Stimulated activated CD8-positive, alpha-beta memory T cell treated with anti-CD3 and anti-CD28 coated beads, Interleukin-7, amount 100 ng/mL, for 48 hours (primary cell): ENCODE measurements at regions not wholly inside any gene's neighbourhood (a gene's known extent, or its start where the extent isn't known, plus 50 kb on each side); places are given as distances from the start of the nearest gene placed in this dataset.
"Not testable (repeated sequence)": the region's sequence is repeated elsewhere in the genome, so short reads cannot be mapped to it uniquely, and the experiment has no call there.

Source experiments
- DNase-seq, 2 donors: peaks; one replicate each; pipeline ENCODE4 v3.0.0-alpha.2; 2020; ENCODE audit warnings: low read depth in 1 of 2; ENCODE audit errors: extremely low read depth in 1 of 2

DNA sequence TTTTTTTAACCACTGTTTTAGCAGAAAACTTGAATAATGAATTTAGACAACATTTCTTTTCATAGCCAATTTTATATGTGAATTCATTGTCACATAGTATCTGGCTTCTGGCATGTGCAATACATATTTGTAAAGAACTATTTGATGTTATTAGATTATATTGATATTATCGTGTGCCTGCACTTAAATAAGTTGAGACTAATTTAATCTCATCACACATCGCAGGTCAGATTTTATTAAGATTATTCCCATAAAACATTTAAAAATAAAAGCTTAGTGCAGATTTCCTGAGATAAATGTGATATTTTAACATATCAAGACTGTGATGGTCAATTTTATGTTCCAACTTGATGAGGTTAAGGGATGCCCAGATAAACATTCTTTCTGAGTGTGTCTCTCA is 1565.3 kb upstream of the LRRTM3 start:
- DNase-seq: no peak

DNA sequence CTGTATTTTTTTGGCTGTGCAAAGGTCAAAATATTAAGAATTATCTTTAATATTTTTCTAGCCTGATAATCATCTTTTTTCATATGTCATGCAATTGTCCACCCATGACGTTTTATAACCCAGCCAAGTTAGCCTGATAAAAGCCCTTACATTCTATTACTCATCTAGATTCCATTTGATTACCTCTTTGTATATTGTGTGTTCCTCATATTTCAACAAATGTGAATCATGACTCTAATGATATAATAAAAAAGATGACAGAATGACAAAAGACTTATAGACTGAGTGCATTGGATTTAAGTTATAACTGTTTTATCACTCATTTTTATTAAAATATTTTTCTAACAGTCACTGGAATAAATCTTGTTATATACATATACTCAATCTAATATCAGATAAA is 1560.0 kb upstream of the LRRTM3 start:
- DNase-seq: no peak

DNA sequence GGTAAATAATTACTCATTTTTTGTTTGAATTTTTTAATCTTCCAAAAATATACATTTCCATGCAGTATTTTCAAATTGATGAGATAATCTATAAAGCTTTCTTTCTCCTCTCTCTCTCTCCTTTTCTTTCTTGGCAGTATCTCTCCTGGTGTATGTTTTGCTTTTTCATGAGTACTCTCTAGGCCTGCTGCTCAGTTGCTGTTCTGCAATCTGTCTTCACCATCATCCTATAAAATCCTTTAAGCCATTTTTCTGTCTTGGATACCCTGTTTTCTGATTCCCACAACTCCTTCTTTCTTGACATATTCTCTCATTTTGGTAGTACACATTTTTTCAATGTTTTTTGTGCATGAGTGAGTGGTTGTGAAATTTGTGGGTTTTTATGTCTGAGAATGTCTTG is 1558.1 kb upstream of the LRRTM3 start:
- no peak for DNase-seq

DNA sequence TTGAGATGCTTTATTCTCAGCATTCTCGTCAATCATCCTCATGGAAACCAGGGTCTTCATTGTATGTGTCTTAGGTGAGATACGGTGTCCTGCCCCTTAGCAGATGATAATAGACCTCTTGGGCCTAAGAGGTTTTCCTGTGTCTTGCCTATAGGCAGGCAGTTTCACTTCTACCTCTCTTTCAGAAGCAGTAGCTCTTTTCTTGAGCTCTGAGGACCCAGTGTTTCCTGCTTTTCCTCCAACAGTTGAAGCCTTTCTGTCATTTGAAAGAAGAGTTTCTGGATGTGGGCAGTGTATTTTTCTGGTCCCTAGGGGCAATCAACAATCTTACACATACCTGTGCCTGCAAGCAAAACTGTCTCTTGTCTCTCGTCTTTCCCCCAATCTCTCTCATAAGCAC is 1550.3 kb upstream of the LRRTM3 start:
- DNase-seq: no peak

DNA sequence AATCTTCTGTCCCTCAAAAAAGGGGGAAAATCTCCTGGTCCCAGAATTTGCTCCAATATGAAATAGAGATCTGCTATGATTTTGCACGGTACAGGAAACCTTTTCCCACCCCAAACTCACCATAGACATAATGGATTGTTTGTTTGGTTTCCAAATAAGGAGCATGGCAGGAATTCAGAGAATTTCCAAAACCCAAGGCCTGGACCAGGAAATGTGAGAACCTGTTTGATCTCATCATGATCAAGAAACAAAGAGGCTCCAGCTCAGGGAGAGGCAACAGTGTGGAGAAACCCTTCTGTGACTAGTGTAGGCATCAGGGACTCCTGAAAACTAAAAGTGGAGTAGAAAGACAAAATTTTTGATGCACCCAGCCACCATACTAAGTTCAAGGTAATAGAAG is 1548.1 kb upstream of the LRRTM3 start:
- DNase-seq: no peak

DNA sequence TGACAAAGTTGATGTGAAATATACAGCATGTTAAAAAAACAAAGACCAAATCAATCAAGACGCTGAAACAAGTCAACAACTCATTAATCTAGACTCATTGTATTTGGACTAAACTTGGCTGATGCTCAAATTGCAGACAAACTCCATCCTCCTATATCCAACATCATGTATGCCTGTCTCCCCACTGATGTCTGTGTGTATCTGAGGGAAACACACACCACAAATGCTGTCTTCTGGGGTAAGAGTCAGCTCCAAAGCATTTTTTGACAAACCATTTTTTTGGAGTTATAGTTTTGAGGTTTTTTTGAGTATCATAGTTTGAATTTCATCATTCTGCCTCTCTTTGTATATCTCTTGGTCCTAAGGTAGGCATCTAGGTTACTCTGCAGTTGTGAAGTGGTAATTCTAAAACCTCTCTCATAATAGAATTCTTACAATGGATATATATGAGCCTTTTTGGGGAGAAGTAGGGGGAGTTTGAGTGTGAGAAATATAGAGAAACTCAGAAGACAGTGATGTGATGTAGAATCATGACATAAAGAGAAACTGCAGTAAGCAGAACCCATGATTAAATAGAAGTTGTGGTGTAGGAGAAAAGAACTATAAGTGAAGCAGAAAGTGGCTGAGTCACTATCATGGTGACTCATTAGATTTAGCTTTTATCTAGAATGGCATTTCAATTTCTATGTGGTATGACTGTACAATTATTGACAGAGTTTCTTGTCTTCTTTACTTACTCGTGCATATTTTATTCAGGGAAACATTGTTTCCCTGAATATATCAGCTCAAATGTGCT is 1531.1 kb upstream of the LRRTM3 start:
- DNase-seq: no peak

DNA sequence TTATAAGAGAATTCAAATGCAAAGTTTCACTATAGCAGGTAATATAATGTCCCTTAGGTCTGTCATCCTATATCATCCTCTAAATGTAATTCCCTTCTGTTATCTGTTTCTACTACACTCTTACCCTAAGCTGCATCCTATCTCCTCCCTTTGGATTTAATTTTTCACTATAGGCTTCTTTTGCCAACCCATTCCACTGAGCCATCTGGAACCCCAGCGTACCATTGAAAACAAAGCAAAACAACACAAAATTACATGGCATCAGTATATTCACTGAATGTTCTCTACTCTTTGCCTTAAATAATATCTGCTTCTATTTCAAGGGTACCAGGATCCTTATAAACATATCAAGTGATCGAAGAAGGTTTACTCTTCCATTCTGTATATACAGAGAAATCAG is 1530.2 kb upstream of the LRRTM3 start:
- no peak for DNase-seq

DNA sequence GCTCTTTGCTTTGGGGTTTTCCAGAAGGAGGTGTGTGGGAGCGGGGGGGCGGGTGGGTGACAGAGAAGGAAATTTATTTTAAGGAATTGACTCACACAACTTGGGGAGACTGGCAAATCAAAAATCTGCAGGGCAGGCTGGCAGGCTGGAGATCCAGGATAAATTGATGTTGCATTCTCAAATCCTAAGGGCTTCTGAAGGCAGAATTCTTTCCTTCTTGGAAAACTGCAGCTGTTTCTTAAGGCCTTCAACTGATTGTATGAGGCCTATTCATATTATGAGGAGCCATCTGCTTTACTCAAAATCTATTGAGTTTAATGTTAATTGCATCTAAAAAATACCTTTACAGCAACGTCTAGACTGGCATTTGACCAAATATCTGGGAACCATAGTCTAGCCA is 1528.8 kb upstream of the LRRTM3 start:
- DNase-seq: no peak

DNA sequence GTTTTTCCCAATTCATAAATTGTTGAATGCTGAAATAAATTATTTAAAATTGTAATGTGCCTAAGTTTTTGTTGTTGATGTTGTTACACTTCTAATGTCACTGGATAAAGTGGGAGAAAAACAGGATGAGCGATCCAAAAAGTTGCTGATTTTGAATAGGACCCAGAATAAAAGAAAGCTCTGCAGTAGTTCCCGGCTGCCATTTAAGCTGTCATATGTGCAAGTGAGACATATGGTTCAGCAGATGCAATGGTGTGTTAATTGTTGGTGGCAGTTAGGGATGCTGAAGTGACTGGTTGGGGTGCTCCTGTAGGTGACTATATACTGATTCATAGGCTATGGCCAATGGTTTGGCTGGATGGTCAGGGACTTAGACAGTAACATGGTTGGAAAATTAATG is 1517.4 kb upstream of the LRRTM3 start:
- DNase-seq: no peak

DNA sequence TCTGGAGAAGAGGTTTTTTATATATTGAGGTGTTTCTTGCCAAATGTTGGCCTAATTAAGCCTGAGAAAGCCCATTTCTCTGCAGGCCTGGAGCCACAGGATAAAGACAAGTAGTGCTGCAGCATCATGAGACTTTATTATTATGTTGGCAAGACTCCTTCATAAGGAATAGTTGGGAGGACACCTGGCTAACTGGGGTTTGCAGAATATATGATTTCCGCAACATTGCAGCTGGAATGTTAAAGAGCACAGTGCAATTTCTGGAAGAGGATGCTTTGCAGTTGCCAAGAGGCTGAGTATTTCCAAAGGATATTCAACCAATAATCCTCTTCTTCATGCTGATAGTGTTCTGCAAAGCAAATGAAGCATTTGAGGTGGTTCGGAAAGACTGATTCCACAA is 1512.8 kb upstream of the LRRTM3 start:
- DNase-seq: no peak

DNA sequence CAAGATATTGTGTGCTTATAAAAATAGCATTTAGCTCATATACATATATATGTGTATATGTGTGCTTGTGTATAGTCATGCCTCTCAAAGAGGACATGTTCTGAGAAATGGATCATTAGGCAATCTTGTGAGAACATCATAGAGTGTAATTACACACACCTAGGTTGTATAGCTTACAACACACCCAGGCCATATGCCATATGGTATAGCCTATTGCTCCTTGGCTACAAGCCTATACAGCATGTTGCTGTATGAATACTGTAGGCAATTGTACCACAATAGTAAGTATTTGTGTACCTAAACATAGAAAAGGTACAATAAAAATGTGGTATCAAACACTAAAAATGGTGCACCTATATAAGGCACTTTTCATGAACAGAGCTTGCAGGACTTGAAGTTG is 1510.5 kb upstream of the LRRTM3 start:
- DNase-seq: no peak

DNA sequence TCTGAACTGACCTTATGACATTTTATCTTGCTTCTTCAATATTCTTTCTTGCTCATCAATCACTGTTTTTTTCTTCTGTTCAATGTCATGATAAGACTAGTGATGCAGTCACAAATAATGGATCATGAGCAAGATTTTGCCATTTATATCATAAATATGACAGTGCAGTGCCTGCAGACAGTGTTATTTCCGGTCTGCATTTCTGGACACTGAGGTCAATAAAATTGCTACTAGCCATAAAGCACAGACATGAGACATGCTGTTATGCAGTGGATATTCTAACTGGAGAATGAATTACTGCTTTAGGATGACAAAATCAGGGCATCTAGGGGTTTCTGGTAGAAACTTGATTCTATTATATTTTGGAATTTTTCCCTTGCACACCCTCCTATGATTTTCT is 1509.7 kb upstream of the LRRTM3 start:
- DNase-seq: no peak

DNA sequence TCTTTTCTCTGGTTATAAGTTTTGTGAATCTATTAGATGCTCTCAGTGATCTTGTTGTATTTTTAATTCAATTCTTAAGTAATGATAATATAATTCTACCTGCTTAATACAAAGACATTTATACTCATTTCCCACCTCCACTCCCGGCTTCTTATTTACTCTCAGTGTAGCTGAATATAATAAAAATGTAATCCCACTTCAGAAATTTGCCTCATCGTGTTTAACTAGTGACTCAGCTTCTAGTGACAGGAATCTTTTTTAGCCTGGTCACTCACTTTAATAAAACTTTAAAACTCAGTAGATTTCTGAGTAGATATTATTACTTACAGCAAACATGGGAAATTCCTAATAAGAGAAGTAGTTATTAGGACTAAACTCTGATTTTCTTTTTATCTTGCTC is 1506.2 kb upstream of the LRRTM3 start:
- no peak for DNase-seq

DNA sequence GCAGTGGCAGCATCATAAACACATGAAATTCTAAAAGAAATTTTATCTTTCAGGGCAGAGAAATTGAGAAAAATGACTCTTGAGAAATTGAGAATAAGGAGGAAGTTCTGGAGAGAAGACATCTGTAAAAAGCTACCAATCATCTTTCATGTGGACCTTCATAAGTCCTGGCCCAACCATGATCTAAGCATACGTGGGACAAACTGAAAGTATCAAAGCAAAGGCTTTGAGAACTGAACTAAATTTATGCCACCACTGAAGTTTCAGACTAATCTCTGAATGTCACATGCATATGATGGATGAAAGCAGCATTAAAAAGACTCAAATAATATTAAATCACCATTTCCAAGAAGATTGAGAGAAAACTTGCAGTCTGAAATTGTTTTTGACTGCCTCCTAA is 1502.8 kb upstream of the LRRTM3 start:
- no peak for DNase-seq

DNA sequence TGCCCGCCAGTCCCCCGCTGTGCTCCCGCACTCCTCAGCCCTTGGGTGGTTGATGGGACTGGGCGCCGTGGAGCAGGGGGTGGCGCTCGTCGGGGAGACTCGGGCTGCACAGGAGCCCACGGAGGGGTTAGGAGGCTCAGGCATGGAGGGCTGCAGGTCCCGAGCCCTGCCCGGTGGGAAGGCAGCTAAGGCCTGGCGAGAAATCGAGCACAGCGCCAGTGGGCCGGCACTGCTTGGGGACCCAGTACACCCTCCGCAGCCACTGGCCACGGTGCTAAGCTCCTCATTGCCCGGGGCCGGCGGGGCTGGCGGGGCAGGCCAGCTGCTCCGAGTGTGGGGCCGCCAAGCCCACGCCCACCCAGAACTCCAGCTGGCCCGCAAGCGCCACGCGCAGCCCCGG is 1496.5 kb upstream of the LRRTM3 start:
- not testable (repeated sequence) for DNase-seq

DNA sequence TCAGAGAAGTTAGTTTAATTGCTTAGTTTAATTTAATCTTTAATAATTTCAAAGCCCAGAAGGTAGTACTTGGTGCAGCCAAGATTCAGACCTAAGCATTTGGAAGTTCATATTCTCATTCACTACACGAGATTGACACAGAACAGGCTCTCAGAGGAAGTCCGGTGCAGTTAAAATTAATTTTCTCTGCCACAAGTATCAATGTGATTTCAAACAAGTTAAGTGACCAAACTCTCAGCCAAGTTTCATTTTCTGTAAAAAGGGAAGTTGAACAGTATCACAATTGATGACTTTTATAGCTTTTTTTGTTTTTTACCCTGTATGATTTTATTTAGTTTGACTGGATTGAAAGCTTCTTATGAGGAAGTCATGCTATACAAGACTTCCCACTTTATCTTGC is 1494.9 kb upstream of the LRRTM3 start:
- DNase-seq: no peak

DNA sequence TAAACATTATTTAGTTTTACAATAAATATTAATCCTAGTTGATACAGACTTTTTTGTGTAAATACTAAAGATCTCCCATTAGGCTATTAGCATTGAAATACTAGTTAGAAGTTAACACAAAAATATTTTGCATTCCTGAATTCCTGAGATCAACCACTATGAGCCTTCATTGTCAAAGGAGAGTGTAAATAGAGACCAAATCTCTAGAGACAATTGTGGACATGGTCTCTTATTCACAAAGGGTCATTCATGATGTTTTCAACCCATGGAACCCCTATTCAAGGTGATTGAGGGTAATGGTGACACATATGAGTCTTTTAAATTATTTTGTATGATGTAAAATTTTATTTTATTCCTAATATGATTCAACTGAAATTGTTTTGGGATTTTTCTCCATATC is 1454.8 kb upstream of the LRRTM3 start:
- DNase-seq: no peak

DNA sequence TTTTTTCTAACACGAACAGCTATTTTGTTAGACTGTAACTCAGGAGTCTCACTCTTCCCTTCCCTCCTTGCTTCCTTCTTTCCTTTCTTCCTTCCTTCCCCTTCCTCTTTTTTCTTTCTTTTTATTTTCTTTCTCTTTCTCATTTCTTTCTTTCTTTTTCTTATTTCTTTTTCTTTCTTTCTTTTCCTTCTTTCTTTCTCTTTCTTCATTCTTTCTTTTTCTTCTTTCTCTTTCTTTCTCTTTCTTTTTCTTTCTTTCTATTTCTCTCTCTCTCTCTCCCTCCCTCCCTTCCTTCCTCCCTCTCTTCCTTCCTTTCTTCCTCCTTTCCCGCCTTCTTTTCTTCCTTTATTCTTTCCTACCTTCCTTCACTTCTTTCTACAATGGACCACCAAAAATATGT is 1443.0 kb upstream of the LRRTM3 start:
- DNase-seq: no peak

DNA sequence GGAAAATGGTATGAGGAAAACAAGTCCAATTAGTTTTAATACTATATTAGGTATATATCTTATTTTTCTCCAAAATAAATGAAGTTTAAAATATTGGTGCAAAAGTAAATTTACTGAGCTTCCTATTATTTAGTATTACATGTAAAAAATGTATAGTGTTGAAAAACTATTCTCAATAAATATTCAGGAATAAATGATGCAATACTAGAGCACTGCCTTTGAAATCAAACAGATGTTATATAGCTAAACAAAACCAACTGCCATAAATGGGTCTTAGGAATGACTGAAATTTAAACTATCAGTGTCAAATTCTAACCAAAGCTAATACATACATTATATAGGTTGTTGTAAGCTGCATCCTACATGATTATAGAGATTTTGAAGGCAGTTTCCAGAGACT is 1434.0 kb upstream of the LRRTM3 start:
- DNase-seq: no peak

DNA sequence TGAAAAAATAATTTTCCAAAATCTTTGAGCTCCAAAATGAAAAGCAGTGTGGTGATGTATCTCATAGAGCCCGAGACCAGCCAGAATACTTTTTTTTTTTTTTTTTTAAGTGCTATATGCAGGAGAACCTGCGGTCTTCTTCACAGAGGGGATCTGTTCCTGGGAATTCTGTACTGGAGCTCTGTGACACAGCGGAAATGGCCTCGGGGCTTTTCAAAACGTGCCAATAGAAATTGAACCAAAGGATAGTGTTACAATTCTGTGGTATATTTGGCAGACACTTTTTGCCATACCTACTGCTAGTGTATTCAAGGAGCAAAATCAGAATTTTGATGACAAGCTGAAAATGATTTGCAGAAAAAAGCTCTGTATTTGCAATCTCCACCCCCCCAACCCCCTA is 1429.3 kb upstream of the LRRTM3 start:
- DNase-seq: no peak

DNA sequence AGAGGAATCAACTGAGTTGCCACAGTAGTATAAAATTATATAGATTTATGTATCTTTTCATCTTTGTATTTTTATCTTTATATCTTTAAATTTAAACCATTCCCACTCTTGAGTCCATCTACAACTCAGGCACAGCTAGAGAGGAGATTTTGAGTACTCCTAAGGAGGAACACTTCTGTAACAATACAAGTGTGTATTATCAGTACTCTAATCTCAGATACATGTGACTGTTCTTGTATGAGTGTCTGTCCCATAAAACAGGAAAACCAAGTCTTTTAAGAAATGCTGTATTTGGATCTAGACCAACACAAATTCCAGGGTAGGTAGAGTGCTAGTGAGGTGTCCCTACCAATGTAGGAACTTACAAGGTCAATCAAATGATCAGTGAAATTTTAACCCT is 1428.0 kb upstream of the LRRTM3 start:
- no peak for DNase-seq

DNA sequence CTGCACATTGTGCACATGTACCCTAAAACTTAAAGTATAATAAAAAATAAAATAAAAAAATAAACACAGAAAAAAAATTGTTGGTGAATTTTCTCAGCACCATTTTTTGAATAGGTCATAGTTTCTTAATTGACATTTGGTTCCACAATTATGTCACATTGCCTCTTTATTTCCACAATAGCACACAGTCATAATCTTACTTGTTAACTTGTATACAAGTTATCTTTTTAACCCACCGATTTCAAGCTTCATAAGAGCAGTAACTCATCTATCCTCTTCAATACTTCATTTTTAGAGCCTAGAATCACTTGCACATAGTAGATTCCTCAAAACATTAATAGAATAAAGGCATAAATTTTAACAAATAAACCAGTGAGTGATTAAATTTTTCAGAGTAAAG is 1425.1 kb upstream of the LRRTM3 start:
- no peak for DNase-seq

DNA sequence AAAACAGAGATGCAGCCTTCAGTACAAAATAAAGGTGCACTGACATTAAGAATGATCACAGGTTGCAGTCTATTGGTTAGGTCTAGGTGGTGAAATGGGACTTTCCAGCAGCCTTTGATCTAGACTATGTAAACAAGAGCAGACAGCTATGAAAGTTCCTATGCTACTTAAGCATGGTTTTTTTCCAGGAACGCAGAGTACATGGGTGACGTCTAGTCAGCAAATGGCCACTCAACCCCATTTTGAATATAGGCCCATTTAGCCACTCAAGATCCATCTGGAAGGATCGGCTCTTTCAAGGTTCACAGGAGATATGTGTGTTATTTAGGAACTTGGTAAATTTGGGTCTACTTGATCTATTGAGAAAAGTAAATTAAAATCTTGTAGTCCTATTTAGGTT is 1424.6 kb upstream of the LRRTM3 start:
- no peak for DNase-seq
